Small intestine (tissue), 7 donors: ENCODE measurements at regions not wholly inside any gene's neighbourhood (a gene's known extent, or its start where the extent isn't known, plus 50 kb on each side); places are given as distances from the start of the nearest gene placed in this dataset.
"Not testable (repeated sequence)": the region's sequence is repeated elsewhere in the genome, so short reads cannot be mapped to it uniquely, and the experiment has no call there.

Experiments used
- DNase-seq, 2 donors: peaks; one replicate each; pipeline versions ENCODE4 v3.0.0 to v3.0.0-alpha.2; 2013
- FAIRE-seq: peaks from 2 replicates; lab custom pipeline; 2012; peaks lifted over from hg19 to GRCh38; lab: Jason Lieb, UNC
- H3K27ac ChIP-seq, 3 donors: one replicate each; pipeline ENCODE4 v1.5.1; 2013; ENCODE audit warnings: low read length in 2 of 3, mild to moderate bottlenecking in 2 of 3, control low read depth in 1 of 3, inconsistent platforms in 1 of 3, low read depth in 1 of 3, moderate library complexity in 1 of 3
- H3K27me3 ChIP-seq, 3 donors: one replicate each; pipeline ENCODE4 v1.6.1; 2013; ENCODE audit warnings: low read length in 3 of 3, inconsistent platforms in 1 of 3; ENCODE audit not compliant: control insufficient read depth in 3 of 3, insufficient read depth in 3 of 3
- H3K36me3 ChIP-seq, 3 donors: one replicate each; pipeline ENCODE4 v1.6.1; 2013; ENCODE audit warnings: low read length in 3 of 3, inconsistent platforms in 1 of 3, low read depth in 1 of 3, mild to moderate bottlenecking in 1 of 3, moderate library complexity in 1 of 3; ENCODE audit not compliant: control insufficient read depth in 3 of 3, insufficient read depth in 2 of 3
- H3K4me1 ChIP-seq, 3 donors: one replicate each; pipeline ENCODE4 v1.6.1; 2013; ENCODE audit warnings: low read length in 2 of 3, inconsistent platforms in 1 of 3, low read depth in 1 of 3, mild to moderate bottlenecking in 1 of 3, moderate library complexity in 1 of 3; ENCODE audit not compliant: control insufficient read depth in 3 of 3, insufficient read depth in 2 of 3
- H3K4me3 ChIP-seq, 3 donors: one replicate each; pipeline ENCODE4 v1.5.1; 2013; ENCODE audit warnings: low read length in 3 of 3, control low read depth in 1 of 3, inconsistent platforms in 1 of 3, low read depth in 1 of 3, mild to moderate bottlenecking in 1 of 3, moderate library complexity in 1 of 3
- H3K9me3 ChIP-seq, 2 donors: one replicate each; pipeline ENCODE4 v1.6.1; 2013; ENCODE audit warnings: low read depth in 1 of 2, low read length in 1 of 2; ENCODE audit not compliant: control insufficient read depth in 2 of 2, insufficient read depth in 1 of 2
- WGBS, 3 donors: extraction: QIAGEN DNeasy Blood & Tissue Kit; methylation state at CpG; one replicate each; pipeline ENCODE4 v1.1.7; 2013; 5-methylcytosine and 5-hydroxymethylcytosine counted together
- donor health status: healthy with polysubstance abuse.
- donor health status: control.
- donor health status: control.
- donor health status: Bipolar disorder and iron deficiency.
- donor health status: healthy.

DNA sequence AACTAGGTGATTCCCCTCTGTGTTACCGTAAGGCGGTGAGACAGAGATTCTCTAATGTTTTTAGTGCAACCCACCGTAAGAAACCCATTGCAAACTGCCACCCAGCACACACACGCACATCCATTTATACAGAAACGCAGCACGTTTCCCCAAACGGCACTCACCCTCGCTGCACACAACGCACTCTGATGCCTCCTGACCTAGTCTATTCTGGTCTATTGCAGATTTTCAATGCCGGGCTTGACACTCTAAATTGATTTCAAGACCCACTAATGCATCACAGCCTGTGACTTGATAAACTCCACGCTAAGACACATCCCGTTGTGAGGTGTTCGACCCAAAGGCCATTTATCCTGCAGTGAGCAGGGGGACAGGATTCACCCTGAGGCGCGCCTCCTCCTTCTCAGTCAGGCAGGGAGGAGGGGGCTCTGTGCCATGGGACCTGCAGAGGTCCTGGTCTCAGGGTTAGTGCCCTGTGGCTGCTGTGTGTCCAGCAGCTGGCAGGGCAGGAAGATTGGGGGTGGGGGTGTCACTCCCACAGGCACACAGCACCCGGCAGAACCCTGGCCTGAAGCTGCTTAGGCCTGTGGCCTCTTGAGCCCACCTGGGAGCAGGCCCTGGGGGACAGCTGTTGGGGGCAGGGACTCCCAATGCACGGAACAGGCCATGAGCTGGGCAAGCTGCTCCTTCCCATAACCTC, 335.6 kb downstream of the PREX1 start:
- Histone ChIP-seq H3K9me3 (no peaks in the 10 kb centered on the region), H3K4me1 (no peaks in the 10 kb centered on the region), H3K27me3 (no peaks in the 10 kb centered on the region), H3K4me3 (no peak overlapping the region), H3K27ac (no peak overlapping the region), H3K36me3 (no peaks in the 10 kb centered on the region)
- 79 to 83% (median 79%) methylated on average over 17 of the region's 17 CpGs for WGBS, 3 donors
- FAIRE-seq, result no peak
- no peak for DNase-seq

DNA sequence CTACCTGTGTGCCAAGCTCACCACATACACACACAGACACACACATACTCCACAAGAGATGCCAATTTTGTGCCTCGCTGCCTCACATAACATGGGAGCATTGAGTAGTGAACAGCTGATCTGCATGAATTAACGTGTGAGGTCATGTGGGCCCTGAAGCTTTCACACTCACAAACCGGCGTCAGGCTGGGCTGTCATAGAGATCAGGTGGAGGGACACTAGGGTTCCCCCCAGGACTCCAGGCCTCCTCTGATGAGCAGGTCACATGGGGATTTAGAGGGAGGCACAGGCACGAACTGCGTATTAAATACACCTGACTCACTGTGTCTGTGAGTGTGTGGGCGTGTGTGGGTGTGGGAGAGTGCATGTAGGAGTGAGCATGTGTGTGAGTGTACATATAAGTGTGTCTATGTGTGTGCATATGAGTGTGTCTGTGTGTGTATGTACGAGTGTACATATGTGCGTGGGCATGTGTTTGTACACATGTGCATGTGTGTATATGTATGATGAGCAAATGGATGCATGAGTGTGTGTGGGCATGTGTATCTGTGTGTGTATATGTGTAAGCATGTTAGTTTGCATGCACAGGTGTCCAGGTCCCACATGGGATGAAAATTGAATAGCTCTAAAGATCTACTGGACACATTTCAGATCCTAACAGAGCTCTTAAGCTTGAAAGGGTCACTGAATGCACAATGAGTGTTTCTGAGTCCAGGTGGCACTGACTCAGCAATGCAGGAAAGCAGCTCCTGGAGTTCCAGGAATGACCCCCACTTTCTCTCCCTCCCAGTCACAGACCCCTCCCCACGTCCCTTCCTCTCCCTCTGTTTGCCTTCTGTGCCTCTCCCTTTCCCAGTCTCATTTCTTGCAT, 336.6 kb downstream of the PREX1 start:
- H3K27me3 ChIP-seq, result no peaks in the 10 kb centered on the region
- H3K36me3 ChIP-seq, result no peaks in the 10 kb centered on the region
- H3K4me3 ChIP-seq, result no peak overlapping the region
- DNase-seq (no peak), FAIRE-seq (no peak)
- no peak overlapping the region for H3K27ac ChIP-seq
- no peaks in the 10 kb centered on the region for H3K9me3 ChIP-seq
- 51 to 75% (median 61%) methylated on average over 10 of the region's 10 CpGs for WGBS, 3 donors
- no peaks in the 10 kb centered on the region for H3K4me1 ChIP-seq

DNA sequence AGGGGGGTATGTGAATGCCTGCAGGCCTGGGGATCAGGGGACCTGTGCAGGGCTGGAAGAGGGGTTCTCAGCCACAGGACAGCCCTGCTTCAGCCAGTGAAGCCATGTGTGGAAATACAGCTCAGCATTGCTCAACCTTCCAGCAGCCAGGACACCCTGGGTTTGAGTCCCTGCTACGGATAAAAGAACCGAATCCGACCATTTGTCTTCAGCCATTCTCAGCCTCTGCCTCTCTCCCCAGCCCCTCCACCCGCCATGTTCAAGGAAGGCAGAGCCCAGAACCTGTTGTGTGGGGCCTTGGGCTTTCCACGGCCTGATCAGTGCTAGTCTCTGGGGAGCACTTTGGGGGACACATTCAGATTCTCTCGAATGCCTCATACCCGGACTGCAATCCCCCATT, 337.5 kb downstream of the PREX1 start:
- WGBS, 3 donors, result 66 to 75% (median 69%) methylated on average over 7 of the region's 7 CpGs
- not testable (repeated sequence) for H3K9me3 ChIP-seq, DNase-seq, H3K4me3 ChIP-seq, H3K4me1 ChIP-seq, H3K36me3 ChIP-seq, FAIRE-seq, H3K27ac ChIP-seq, H3K27me3 ChIP-seq

DNA sequence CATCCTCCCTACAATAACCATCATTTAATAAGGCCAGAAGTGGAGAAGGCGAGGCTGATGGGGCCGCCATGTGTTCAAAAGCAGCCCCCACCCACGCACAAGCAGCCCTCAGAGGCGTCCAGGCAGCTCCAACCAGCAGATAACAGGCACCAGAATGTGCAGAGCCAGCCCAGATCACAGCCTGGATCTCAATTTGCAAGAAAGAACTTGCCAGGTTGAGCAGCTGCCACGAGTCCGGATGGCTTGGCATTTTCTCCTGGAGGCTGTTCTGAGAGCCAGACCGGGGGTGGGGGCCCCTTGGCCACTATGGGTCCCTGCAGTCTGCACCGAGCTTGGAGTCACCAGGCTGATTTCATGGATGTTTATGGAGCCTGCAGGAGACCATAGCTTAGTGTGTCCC, 338.1 kb downstream of the PREX1 start:
- no peaks in the 10 kb centered on the region for H3K4me1 ChIP-seq
- H3K27ac ChIP-seq, result no peak overlapping the region
- DNase-seq, result no peak
- H3K36me3 ChIP-seq, result no peaks in the 10 kb centered on the region
- no peaks in the 10 kb centered on the region for H3K27me3 ChIP-seq
- H3K4me3 ChIP-seq, result no peak overlapping the region
- H3K9me3 ChIP-seq, result no peaks in the 10 kb centered on the region
- no peak for FAIRE-seq
- WGBS, 3 donors, result 53 to 65% (median 54%) methylated on average over 8 of the region's 8 CpGs

DNA sequence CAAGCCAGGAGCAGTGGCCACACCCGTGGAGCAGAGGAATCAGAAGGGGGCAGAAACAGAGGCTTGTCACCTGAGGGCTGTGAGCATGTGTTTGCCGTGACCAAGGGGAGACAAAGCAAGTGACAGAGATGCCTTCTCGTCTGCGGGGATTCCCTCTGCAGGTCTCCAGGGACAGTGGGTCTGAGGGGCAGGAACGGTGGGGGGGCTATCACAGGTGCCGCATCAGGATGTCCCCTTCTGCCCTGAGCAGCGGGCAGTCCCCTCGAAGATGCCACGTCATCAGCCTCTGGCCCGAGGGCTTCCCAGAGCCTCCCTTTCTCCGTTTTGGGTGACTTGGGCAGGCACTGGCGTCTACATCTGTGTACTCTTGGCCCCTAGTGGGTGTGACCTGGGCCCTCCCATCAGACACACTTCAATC, 338.7 kb downstream of the PREX1 start:
- no peaks in the 10 kb centered on the region for H3K9me3 ChIP-seq
- no peaks in the 10 kb centered on the region for H3K36me3 ChIP-seq
- no peak overlapping the region for H3K4me3 ChIP-seq
- H3K27me3 ChIP-seq, result no peaks in the 10 kb centered on the region
- no peaks in the 10 kb centered on the region for H3K4me1 ChIP-seq
- DNase-seq (no peak), FAIRE-seq (no peak)
- 60 to 82% (median 70%) methylated on average over 7 to 12 of the region's 12 CpGs for WGBS, 3 donors
- no peak overlapping the region for H3K27ac ChIP-seq

DNA sequence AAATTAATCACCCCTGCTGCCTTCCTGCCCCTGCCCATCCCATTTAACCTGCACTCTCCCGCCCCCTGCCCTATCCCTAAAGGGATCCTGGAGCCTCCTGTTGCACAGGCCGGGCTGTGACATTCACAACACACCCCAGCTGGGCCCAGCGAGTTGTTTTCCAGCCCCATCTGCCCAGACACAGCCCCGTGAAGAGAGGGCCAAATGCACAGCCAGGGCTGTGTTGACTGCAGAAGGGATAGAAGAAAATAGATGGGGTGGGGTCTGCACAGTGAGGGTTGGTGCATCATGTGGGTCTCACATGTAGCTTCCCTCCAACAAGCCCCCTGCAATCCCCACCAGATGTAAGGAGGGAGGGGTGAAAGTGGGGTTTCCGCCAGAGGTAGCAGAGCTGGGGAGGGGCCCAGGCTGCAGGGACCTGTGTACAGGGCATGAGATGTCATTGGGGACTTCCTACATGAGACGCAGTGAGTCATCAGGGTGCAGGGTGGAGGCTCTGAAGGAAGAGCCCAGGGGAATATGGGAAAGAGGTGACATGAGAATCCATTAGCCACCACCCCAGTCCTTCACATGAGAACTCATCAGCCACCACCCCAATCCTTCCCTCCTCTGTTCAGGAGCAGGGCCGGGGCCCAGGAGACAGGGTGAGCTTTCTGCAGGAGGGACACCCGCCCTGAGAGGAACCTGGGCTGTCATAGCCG, 339.3 kb downstream of the PREX1 start:
- not testable (repeated sequence) for FAIRE-seq, H3K27me3 ChIP-seq, H3K4me1 ChIP-seq, H3K36me3 ChIP-seq, H3K27ac ChIP-seq, H3K4me3 ChIP-seq, H3K9me3 ChIP-seq
- peak in 1 of 2 donors; percentile 19 for DNase-seq
- WGBS, 3 donors, result 54 to 60% (median 58%) methylated on average over 9 of the region's 9 CpGs

DNA sequence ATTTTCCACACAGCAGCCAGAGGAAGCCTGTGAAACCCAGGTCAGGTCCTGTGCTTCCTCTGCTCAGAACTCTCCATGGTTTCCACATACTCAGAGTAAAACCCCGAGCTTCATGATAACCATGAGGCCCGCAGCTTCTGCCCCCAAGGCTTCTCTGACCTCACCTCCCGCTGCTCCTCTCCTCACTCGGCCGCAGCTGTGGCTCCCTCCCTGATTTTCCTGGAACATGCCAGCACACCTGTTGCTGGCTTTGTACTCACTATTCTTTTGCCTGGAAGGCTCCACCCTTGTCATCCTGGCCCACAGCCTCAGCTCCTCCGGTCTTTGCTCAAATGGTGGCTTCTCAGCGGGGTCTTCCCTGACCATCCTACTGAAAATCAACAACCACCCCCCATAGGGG, 341.7 kb downstream of the PREX1 start:
- H3K27me3 ChIP-seq, result peaks cover 0 to 1% (median 0%) of the 10 kb centered on the region in 3 donors
- no peak overlapping the region for H3K27ac ChIP-seq
- H3K4me3 ChIP-seq, result no peak overlapping the region
- 24 to 68% (median 46%) methylated on average over 7 of the region's 7 CpGs for WGBS, 3 donors
- no peak for DNase-seq
- no peak for FAIRE-seq
- H3K9me3 ChIP-seq, result no peaks in the 10 kb centered on the region
- H3K4me1 ChIP-seq, result no peaks in the 10 kb centered on the region
- no peaks in the 10 kb centered on the region for H3K36me3 ChIP-seq

DNA sequence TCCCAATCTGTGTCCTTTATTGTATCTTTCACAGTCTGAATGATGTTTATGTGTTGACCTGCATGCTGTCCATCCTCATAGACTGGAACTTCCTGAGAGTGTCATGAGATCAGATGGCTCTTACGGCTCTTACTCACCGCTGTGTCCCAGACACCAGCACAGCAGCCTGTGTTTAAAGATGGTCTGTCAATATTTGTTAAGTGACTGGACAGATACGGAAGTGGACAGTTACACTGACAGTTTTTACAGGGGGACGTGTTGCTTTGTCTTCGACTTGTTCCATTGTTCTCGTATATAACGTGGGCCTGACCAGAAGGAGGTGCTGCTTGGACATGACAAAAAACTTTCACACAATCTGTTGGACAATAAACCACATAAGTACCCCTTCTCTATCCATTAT, 342.6 kb downstream of the PREX1 start:
- H3K9me3 ChIP-seq, H3K4me1 ChIP-seq, H3K27ac ChIP-seq, H3K36me3 ChIP-seq, DNase-seq, FAIRE-seq, H3K27me3 ChIP-seq, H3K4me3 ChIP-seq: not testable (repeated sequence)
- 71 to 75% (median 72%) methylated on average over 7 of the region's 7 CpGs for WGBS, 3 donors
